CD14-positive monocyte (primary cell): ENCODE measurements at regions not wholly inside any gene's neighbourhood (a gene's known extent, or its start where the extent isn't known, plus 50 kb on each side); places are given as distances from the start of the nearest gene placed in this dataset.

Source experiments
- DNase-seq, 3 donors: peaks; one replicate each; pipeline ENCODE4 v3.0.0-alpha.2; 2011 to 2022
- H2AFZ ChIP-seq: 2 replicates; pipeline ENCODE4 v1.6.0; 2012; ENCODE audit warnings: mild to moderate bottlenecking, low read depth, low read length, inconsistent platforms; ENCODE audit not compliant: insufficient read depth, poor library complexity, severe bottlenecking
- H3K27ac ChIP-seq, 2 donors: 1 replicate in 1 of 2; 2 replicates in 1 of 2; pipeline ENCODE4 v1.5.1; 2012 to 2013; ENCODE audit warnings: low read length in 2 of 2, control low read depth in 1 of 2, inconsistent platforms in 1 of 2, low read depth in 1 of 2, mild to moderate bottlenecking in 1 of 2
- H3K27me3 ChIP-seq, 2 donors: one replicate each; pipeline versions ENCODE4 v1.6.0 to v1.6.1; 2011 to 2013; ENCODE audit warnings: low read length in 2 of 2; ENCODE audit not compliant: control insufficient read depth in 2 of 2, insufficient read depth in 2 of 2
- H3K36me3 ChIP-seq, 2 donors: replicated peaks in 1 of 2; 1 replicate in 1 of 2; 2 replicates in 1 of 2; pipeline versions ENCODE4 v1.5.1 to v1.6.1; 2012 to 2013; ENCODE audit warnings: low read length in 2 of 2, control low read depth in 1 of 2, inconsistent platforms in 1 of 2, mild to moderate bottlenecking in 1 of 2; ENCODE audit not compliant: insufficient read depth in 2 of 2, control insufficient read depth in 1 of 2
- H3K4me1 ChIP-seq, 2 donors: 1 replicate in 1 of 2; 2 replicates in 1 of 2; pipeline versions ENCODE4 v1.5.1 to v1.6.1; 2012 to 2013; ENCODE audit warnings: low read length in 2 of 2, control low read depth in 1 of 2, inconsistent platforms in 1 of 2, mild to moderate bottlenecking in 1 of 2, moderate library complexity in 1 of 2; ENCODE audit not compliant: insufficient read depth in 2 of 2, control insufficient read depth in 1 of 2
- H3K4me2 ChIP-seq: replicated peaks from 2 replicates; pipeline ENCODE3; 2012; ENCODE audit warnings: low read length, moderate library complexity, mild to moderate bottlenecking; ENCODE audit not compliant: poor library complexity, severe bottlenecking; ENCODE audit errors: extremely low read depth
- H3K4me3 ChIP-seq, 3 experiments: fragments of 200-600 bp in 1 of 3; sonication (generic) in 1 of 3; replicated peaks in 1 of 3; 1 replicate in 2 of 3; 2 replicates in 1 of 3; pipeline ENCODE4 v1.5.1; 2011 to 2013; ENCODE audit warnings: low read length in 3 of 3, mild to moderate bottlenecking in 3 of 3, control low read depth in 2 of 3, low read depth in 2 of 3, inconsistent platforms in 1 of 3, moderate library complexity in 1 of 3
- H3K79me2 ChIP-seq: 2 replicates; pipeline ENCODE4 v1.6.0; 2012; ENCODE audit warnings: mild to moderate bottlenecking, control low read depth, inconsistent platforms, low read length, moderate library complexity; ENCODE audit not compliant: insufficient read depth
- H3K9ac ChIP-seq: 2 replicates; pipeline ENCODE4 v1.6.0; 2017; ENCODE audit warnings: low read length, mild to moderate bottlenecking; ENCODE audit not compliant: insufficient read depth, poor library complexity, severe bottlenecking
- H3K9me3 ChIP-seq, 2 donors: replicated peaks in 1 of 2; 1 replicate in 1 of 2; 2 replicates in 1 of 2; pipeline versions ENCODE4 v1.5.1 to v1.6.1; 2012 to 2013; ENCODE audit warnings: low read length in 2 of 2, control low read depth in 1 of 2; ENCODE audit not compliant: control insufficient read depth in 1 of 2, insufficient read depth in 1 of 2
- H4K20me1 ChIP-seq: 2 replicates; pipeline ENCODE4 v1.6.0; 2012; ENCODE audit warnings: mild to moderate bottlenecking, low read length, control low read depth, moderate library complexity; ENCODE audit not compliant: insufficient read depth
- H3K27ac Mint-ChIP-seq, 7 donors: one replicate each; pipeline ENCODE4 v1.8.0; 2020; ENCODE audit warnings: mild to moderate bottlenecking in 7 of 7, mixed read lengths in 7 of 7, moderate library complexity in 6 of 7, inconsistent platforms in 2 of 7
- H3K27me3 Mint-ChIP-seq, 3 donors: one replicate each; pipeline ENCODE4 v1.8.0; 2021 to 2022; ENCODE audit warnings: low read depth in 3 of 3, mild to moderate bottlenecking in 3 of 3, mixed read lengths in 3 of 3, moderate library complexity in 3 of 3, inconsistent platforms in 1 of 3
- H3K36me3 Mint-ChIP-seq, 2 donors: one replicate each; pipeline ENCODE4 v1.8.0; 2020; ENCODE audit warnings: mixed read lengths in 2 of 2, inconsistent platforms in 1 of 2, mild to moderate bottlenecking in 1 of 2
- H3K4me1 Mint-ChIP-seq: one replicate; pipeline ENCODE4 v1.8.0; 2020; ENCODE audit warnings: mild to moderate bottlenecking, mixed read lengths
- H3K4me3 Mint-ChIP-seq, 2 donors: one replicate each; pipeline ENCODE4 v1.8.0; 2020; ENCODE audit warnings: mild to moderate bottlenecking in 2 of 2, mixed read lengths in 2 of 2, moderate library complexity in 1 of 2
- H3K9me3 Mint-ChIP-seq, 7 donors: one replicate each; pipeline ENCODE4 v1.8.0; 2020 to 2022; ENCODE audit warnings: mixed read lengths in 7 of 7, mild to moderate bottlenecking in 6 of 7, moderate library complexity in 6 of 7, inconsistent platforms in 2 of 7
- CTCF ChIP-seq: fragments of 200-600 bp; IDR thresholded peaks from one replicate; pipeline ENCODE4 v1.8.0; 2022; ENCODE audit warnings: antibody characterized with exemption, mild to moderate bottlenecking
- WGBS: methylation state at CpG from one replicate; pipeline ENCODE4 v1.1.5; 2013; ENCODE audit warnings: missing lambda C conversion rate; ENCODE audit not compliant: insufficient coverage; 5-methylcytosine and 5-hydroxymethylcytosine counted together
- intact Hi-C, 2 donors: fragments of 100-400 bp; cut with micrococcal nuclease; formaldehyde crosslinking; loops; one replicate each; pipeline versions ENCODE4 v1.15.0 to v1.15.1; 2023

DNA sequence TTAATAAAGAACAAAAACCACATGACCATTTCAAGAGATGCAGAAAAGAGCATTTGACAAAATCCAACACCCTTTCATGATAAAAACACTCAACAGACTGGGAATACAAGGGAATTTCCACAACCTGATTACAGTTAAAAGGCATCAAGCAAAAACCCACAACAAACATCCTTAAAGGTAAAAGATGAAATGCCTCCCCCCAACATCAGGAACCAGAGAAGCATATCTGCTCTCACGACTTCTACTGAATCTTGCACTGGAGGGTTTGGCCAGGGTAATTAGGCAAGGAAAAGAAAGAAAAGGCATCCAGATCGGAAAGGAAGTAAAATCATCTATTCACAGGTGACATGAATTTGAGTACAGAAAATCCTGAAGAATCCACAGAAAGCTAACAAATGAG lies 59.5 kb upstream of the SFMBT2 start:
- Histone ChIP-seq H3K79me2 (no peaks in the 10 kb centered on the region), H3K4me2 (no peak overlapping the region), H4K20me1 (no peaks in the 10 kb centered on the region), H3K4me1 (peaks cover 26 to 33% of the 10 kb centered on the region in 2 donors), H3K4me3 (no peak overlapping the region), H3K27ac (no peak overlapping the region), H3K9me3 (no peaks in the 10 kb centered on the region), H2AFZ (no peak overlapping the region), H3K27me3 (no peaks in the 10 kb centered on the region), H3K36me3 (no peaks in the 10 kb centered on the region), H3K9ac (no peak overlapping the region)
- Mint-ChIP-seq H3K27me3 (peaks cover 0 to 2% (median 2%) of the 10 kb centered on the region in 3 donors), H3K4me1 (peaks cover 38% of the 10 kb centered on the region), H3K36me3 (no peaks in the 10 kb centered on the region), H3K9me3 (no peaks in the 10 kb centered on the region), H3K27ac (no peak overlapping the region), H3K4me3 (no peak overlapping the region)
- WGBS: 100% methylated on average over 1 of the region's 2 CpGs
- intact Hi-C loops: no loop called here
- no peak for DNase-seq
- TF ChIP-seq CTCF: no peak

DNA sequence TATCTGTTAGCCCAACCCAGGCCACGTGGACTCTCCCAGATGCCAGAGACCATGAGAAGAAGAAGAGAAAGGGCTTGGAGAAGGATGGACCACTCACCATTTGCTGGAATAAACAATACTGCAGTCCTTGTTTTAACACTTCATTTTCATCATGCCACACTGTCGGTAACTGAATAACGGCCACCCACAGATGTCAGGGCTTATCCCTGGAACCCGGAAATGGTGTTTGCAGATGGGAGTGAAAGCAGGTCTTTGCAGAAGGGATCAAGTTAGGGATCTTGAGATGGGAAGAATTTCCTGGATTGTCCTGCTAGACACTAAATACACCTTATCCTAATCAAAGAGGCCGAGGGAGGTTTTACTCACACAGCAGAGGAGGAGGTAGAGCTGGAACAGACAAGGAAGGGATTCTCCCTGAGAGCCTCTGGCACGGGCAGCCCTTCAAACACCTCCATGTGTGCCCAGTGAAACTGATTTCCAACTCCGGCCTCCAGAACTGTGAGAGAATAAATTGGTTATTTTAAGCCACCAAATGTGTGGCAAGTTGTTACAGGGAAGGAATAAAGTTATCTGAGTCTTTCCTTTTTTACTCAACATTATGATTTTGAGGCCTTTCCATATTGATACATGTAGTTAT lies 56.3 kb upstream of the SFMBT2 start:
- H2AFZ ChIP-seq: no peak overlapping the region
- intact Hi-C loops: no loop called here
- H3K9ac ChIP-seq: no peak overlapping the region
- H3K4me2 ChIP-seq: no peak overlapping the region
- WGBS: 100% methylated on average over 1 of the region's 7 CpGs
- peaks cover 17 to 19% of the 10 kb centered on the region in 2 donors for H3K4me1 ChIP-seq
- no peak for TF ChIP-seq CTCF
- Mint-ChIP-seq H3K27ac (peak overlapping the region in 1 of 7 donors; percentile 11), H3K27me3 (peaks cover 0 to 7% (median 0%) of the 10 kb centered on the region in 3 donors), H3K4me3 (no peak overlapping the region), H3K9me3 (peaks cover 0 to 3% (median 0%) of the 10 kb centered on the region in 7 donors), H3K4me1 (peaks cover 34% of the 10 kb centered on the region), H3K36me3 (no peaks in the 10 kb centered on the region)
- no peaks in the 10 kb centered on the region for H3K36me3 ChIP-seq
- H3K79me2 ChIP-seq: no peaks in the 10 kb centered on the region
- no peak overlapping the region for H3K4me3 ChIP-seq
- no peaks in the 10 kb centered on the region for H3K27me3 ChIP-seq
- no peaks in the 10 kb centered on the region for H3K9me3 ChIP-seq
- H4K20me1 ChIP-seq: no peaks in the 10 kb centered on the region
- no peak for DNase-seq
- no peak overlapping the region for H3K27ac ChIP-seq
